ENCODE measurements at regions not wholly inside any gene's neighbourhood (a gene's known extent, or its start where the extent isn't known, plus 50 kb on each side); places are given as distances from the start of the nearest gene placed in this dataset.

- TF ChIP-seq CTCF (conservative IDR thresholded peaks at IDR 0.05 in 1 of 2, IDR thresholded peaks at IDR 0.05 in 1 of 2; ENCODE audit: low read depth in 1 of 2, low read length in 2 of 2) (no peak), EZH2 (IDR thresholded peaks at IDR 0.05; ENCODE audit: low read length, missing control alignments) (no peak)
Observed at GRCh38 chr2:211014376-211014775, 458.0 kb downstream of the CPS1 start.
